Cardiac fibroblast (primary cell): ENCODE measurements at regions not wholly inside any gene's neighbourhood (a gene's known extent, or its start where the extent isn't known, plus 50 kb on each side); places are given as distances from the start of the nearest gene placed in this dataset.

ENCODE experiments used
- DNase-seq, 2 donors: peaks; one replicate each; pipeline versions ENCODE4 v3.0.0 to v3.0.0-alpha.2; 2010; ENCODE audit warnings: low read depth in 2 of 2
- H3K4me3 ChIP-seq, 2 donors: replicated peaks in 1 of 2; 1 replicate in 1 of 2; 2 replicates in 1 of 2; pipeline ENCODE4 v1.5.1; 2011; ENCODE audit warnings: low read depth in 2 of 2, low read length in 2 of 2, mild to moderate bottlenecking in 2 of 2, moderate library complexity in 1 of 2
- TF ChIP-seq, protein P1 (sequence below): IDR thresholded peaks from one replicate; pipeline ENCODE4 v1.5.1; 2011; ENCODE audit warnings: low read depth, mild to moderate bottlenecking, low read length, inconsistent platforms

DNA sequence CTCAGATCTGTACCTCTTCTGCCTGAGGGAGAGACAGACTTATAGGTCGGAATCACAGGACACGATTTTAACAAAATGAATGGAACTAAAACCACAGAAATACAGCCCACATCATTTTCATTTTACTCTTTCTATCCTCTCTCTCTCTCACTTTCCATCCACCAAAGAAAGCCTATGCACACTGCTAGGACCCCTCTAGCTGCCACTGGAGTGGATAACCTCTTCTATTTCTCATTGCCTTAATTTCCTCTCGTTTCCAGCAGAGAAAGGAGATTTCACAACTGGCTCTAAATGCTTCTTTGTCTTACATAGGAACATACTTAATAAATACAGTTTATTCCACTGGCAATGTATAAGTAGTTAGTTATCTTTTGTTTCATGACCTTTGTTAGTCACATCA, 867.8 kb upstream of the ADGRL4 start:
- no peak for DNase-seq

DNA sequence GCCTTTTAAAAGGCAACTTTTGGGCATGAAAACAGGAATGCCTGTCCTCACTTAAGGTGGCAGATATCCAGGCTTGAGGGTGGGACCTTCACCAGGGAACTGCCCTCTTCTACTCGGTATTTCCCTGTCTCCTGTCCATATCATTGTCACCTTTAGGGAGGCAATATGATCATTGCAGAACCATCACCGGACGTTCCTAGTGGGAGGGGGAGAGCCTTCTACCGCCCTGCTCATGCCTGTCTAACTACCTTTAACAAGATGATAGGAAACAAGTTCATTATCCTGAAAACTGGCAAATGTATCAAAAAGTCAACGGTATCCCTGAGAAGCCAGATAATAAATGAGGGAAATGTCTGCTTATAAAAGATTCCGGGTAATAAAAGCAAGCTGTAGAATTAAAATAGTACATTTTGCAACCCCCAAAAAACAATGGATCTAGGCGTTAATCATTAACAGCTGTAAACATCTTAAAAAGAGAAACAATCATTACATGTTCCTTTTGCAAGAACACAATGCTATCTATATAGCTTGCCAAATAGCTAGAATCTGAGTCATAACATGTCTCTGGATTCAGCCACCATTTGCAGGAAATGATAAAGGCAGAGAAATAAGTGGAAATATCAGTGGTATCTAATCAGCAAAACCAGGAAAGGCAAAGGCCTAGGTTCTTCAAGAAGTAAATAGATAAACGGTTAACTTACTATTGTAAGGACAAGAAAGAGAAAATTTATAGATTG, 852.9 kb upstream of the ADGRL4 start:
- no peak overlapping the region for H3K4me3 ChIP-seq
- DNase-seq: peak; percentile 85 to 89
- TF ChIP-seq, protein P1, sequence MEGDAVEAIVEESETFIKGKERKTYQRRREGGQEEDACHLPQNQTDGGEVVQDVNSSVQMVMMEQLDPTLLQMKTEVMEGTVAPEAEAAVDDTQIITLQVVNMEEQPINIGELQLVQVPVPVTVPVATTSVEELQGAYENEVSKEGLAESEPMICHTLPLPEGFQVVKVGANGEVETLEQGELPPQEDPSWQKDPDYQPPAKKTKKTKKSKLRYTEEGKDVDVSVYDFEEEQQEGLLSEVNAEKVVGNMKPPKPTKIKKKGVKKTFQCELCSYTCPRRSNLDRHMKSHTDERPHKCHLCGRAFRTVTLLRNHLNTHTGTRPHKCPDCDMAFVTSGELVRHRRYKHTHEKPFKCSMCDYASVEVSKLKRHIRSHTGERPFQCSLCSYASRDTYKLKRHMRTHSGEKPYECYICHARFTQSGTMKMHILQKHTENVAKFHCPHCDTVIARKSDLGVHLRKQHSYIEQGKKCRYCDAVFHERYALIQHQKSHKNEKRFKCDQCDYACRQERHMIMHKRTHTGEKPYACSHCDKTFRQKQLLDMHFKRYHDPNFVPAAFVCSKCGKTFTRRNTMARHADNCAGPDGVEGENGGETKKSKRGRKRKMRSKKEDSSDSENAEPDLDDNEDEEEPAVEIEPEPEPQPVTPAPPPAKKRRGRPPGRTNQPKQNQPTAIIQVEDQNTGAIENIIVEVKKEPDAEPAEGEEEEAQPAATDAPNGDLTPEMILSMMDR: no peak

More for the DNA sequence above, 867.8 kb upstream of the ADGRL4 start:
- TF ChIP-seq, protein P1: no peak
- H3K4me3 ChIP-seq: no peak overlapping the region

DNA sequence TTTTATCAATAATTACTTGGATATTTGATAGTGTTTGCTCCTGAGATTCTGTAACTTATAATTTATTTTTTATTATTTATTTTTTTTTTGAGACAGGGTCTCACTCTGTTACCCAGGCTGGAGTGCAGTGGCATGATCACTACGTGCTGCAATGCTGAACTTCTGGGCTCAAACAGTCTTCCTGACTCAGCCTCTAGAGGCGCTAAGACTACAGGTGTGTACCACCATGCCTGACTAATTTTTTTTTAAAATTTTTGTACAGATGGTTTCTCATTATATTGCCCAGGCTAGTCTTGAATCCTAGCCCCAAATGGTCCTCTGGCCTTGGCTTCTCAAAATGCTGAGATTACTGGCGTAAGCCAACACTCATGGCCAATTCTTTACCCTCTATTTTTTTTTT, 845.5 kb upstream of the ADGRL4 start:
- no peak overlapping the region for H3K4me3 ChIP-seq
- TF ChIP-seq, protein P1: peak; percentile 10
- DNase-seq: no peak

DNA sequence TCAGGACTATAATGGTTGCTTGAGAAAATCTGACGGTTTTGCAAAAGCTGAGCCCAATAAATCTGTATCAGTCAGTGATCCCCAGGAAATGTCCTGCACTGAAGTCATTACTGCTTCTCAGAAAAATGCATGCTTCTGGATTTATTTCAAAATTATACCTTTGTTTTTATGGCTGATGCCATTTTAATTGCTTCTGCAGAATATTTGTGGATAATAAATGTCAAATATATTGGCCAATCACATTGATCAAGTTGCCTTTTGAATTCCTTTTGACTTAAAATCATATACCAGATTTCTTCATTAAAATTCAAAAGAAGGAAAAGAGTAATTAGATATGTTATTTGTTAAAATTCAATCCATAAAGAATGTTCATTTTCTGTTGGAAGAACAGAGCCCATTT, 842.9 kb upstream of the ADGRL4 start:
- DNase-seq: no peak
- TF ChIP-seq, protein P1: no peak
- H3K4me3 ChIP-seq: no peak overlapping the region

DNA sequence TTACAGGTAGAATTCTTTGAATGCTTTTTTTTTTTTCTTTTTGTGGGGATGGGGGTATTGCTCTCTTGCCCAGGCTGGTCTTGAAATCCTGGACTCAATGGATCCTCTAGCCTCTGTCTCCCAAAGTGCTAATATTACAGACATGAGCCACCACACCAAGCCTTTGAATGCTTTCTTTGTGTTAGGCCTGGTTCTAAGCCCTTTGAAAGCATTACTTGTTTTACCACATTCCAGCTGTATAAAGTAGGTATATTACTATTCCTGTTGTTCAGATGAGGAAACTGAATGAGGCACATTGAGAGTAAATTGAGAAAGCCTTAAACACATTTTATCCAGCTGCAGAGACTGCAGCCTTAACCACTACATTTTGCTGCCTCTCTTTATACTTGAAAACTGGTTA, 841.8 kb upstream of the ADGRL4 start:
- no peak overlapping the region for H3K4me3 ChIP-seq
- TF ChIP-seq, protein P1: no peak
- DNase-seq: no peak

DNA sequence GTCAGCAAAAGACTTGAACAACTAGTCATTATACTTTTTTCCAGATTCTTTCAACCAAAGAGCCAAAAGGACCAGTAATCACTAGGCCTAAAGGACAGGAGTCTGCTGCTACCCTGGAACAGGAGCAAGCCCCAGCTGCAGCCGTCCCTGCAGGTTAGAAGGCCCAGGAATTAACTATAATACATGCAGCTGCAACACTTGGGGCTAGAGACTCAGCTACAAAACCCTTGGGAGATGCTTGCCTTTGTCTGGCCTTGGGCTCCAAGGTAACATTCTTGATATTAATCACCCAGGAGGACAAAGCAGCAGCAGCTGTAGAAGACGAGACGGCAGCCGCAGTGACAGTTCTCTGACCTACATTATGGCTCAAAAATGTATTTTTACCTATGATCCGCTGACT, 841.2 kb upstream of the ADGRL4 start:
- peak; percentile 15 to 27 for DNase-seq
- no peak overlapping the region for H3K4me3 ChIP-seq
- TF ChIP-seq, protein P1: no peak

DNA sequence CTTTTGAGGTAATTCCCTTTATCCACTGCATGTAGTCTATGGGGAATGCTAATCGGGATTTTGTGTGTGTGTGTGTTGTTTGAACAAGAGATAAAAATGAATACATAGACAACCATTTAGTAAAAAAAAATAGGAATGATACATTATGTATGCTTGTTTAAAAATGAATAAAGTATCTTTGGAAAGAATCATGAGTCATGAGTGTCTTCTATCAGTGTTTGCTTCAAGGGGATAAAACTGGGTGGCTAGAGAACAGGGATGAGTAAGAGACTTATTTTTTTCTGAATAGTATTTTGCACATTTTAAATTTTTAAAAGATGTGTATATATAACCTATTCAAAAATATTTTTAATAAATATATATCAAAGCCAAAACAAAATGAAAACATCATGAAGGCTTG, 839.4 kb upstream of the ADGRL4 start:
- TF ChIP-seq, protein P1: no peak
- DNase-seq: peak; percentile 24 to 62
- no peak overlapping the region for H3K4me3 ChIP-seq
